DND-41 (cell line): ENCODE measurements at regions not wholly inside any gene's neighbourhood (a gene's known extent, or its start where the extent isn't known, plus 50 kb on each side); places are given as distances from the start of the nearest gene placed in this dataset.

Experiments used
- EZH2 ChIP-seq: IDR thresholded peaks from 3 replicates; pipeline ENCODE4 v1.6.1; 2012; ENCODE audit warnings: borderline replicate concordance, low read depth, mild to moderate bottlenecking, moderate library complexity, low read length, inconsistent platforms; ENCODE audit not compliant: severe bottlenecking
- TF ChIP-seq, protein P1 (sequence below): IDR thresholded peaks from 2 replicates; pipeline ENCODE4 v1.5.1; 2012; ENCODE audit warnings: borderline replicate concordance, low read length, moderate library complexity, mild to moderate bottlenecking; ENCODE audit not compliant: poor library complexity, severe bottlenecking; ENCODE audit errors: extremely low read depth

DNA sequence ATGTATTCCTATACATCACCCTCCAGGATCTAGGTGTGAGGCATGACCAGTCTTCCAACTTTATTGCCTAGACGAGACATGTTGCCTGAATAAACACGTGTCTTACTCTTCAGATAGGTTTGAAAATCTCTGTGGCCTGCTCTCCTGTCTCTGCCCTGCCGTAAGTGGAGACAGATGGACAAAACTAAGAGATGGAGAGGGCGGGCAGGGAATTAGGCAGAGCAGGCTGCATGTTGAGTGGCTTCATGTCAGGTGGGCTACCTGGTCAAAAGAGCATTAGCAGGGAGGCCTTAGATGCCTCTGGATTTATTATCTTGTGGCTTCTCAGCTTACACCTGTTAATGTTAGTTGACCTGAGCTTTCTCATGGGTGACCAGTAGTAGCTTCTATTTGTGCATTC lies 59.0 kb upstream of the TULP4 start:
- TF ChIP-seq, protein P1, sequence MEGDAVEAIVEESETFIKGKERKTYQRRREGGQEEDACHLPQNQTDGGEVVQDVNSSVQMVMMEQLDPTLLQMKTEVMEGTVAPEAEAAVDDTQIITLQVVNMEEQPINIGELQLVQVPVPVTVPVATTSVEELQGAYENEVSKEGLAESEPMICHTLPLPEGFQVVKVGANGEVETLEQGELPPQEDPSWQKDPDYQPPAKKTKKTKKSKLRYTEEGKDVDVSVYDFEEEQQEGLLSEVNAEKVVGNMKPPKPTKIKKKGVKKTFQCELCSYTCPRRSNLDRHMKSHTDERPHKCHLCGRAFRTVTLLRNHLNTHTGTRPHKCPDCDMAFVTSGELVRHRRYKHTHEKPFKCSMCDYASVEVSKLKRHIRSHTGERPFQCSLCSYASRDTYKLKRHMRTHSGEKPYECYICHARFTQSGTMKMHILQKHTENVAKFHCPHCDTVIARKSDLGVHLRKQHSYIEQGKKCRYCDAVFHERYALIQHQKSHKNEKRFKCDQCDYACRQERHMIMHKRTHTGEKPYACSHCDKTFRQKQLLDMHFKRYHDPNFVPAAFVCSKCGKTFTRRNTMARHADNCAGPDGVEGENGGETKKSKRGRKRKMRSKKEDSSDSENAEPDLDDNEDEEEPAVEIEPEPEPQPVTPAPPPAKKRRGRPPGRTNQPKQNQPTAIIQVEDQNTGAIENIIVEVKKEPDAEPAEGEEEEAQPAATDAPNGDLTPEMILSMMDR, result no peak
- no peak for TF ChIP-seq EZH2
